Spleen (tissue), 11 donors: ENCODE measurements at regions not wholly inside any gene's neighbourhood (a gene's known extent, or its start where the extent isn't known, plus 50 kb on each side); places are given as distances from the start of the nearest gene placed in this dataset.
"Not testable (repeated sequence)": the region's sequence is repeated elsewhere in the genome, so short reads cannot be mapped to it uniquely, and the experiment has no call there.

ENCODE experiments used
- DNase-seq: peaks from one replicate; pipeline ENCODE4 v3.0.0-alpha.2; 2020
- H3K27ac ChIP-seq, 8 donors: fragments of 200-600 bp; sonication (generic) in 7 of 8; 1 replicate in 4 of 8; 2 replicates in 4 of 8; pipeline versions ENCODE4 v1.5.0 to v1.8.0; 2016 to 2021; ENCODE audit warnings: inconsistent platforms in 4 of 8, mild to moderate bottlenecking in 4 of 8, moderate library complexity in 1 of 8
- H3K27me3 ChIP-seq, 7 donors: fragments of 200-600 bp; sonication (generic) in 6 of 7; replicated peaks in 1 of 7; 1 replicate in 4 of 7; 2 replicates in 3 of 7; pipeline versions ENCODE4 v1.5.0 to v1.8.0; 2016 to 2021; ENCODE audit warnings: inconsistent platforms in 3 of 7, mild to moderate bottlenecking in 1 of 7
- H3K36me3 ChIP-seq, 6 donors: fragments of 200-600 bp; sonication (generic) in 5 of 6; 1 replicate in 4 of 6; 2 replicates in 2 of 6; pipeline versions ENCODE4 v1.5.0 to v1.8.0; 2016 to 2021; ENCODE audit warnings: inconsistent platforms in 2 of 6
- H3K4me1 ChIP-seq, 6 donors: fragments of 200-600 bp; sonication (generic) in 5 of 6; 1 replicate in 3 of 6; 2 replicates in 3 of 6; pipeline versions ENCODE4 v1.5.0 to v1.8.0; 2016 to 2021; ENCODE audit warnings: inconsistent platforms in 3 of 6
- H3K4me3 ChIP-seq, 8 donors: fragments of 200-600 bp; sonication (generic) in 7 of 8; 1 replicate in 4 of 8; 2 replicates in 4 of 8; pipeline versions ENCODE4 v1.5.0 to v1.8.0; 2016 to 2021; ENCODE audit warnings: inconsistent platforms in 4 of 8, mild to moderate bottlenecking in 4 of 8, moderate library complexity in 2 of 8
- H3K9me3 ChIP-seq, 8 donors: fragments of 200-600 bp; sonication (generic) in 7 of 8; 1 replicate in 4 of 8; 2 replicates in 4 of 8; pipeline versions ENCODE4 v1.5.0 to v1.8.0; 2016 to 2021; ENCODE audit warnings: inconsistent platforms in 4 of 8
- CTCF ChIP-seq, 11 experiments: fragments of 200-600 bp in 7 of 11; fragments of 450-650 bp in 4 of 11; sonication (generic) in 4 of 11; IDR thresholded peaks in 8 of 11; conservative IDR thresholded peaks in 3 of 11; 1 replicate in 7 of 11; 2 replicates in 4 of 11; pipeline versions ENCODE4 v1.4.0 to v1.8.0; 2016 to 2021; ENCODE audit warnings: antibody characterized with exemption in 11 of 11, inconsistent platforms in 4 of 11, mild to moderate bottlenecking in 1 of 11
- POLR2A ChIP-seq, 3 donors: fragments of 450-650 bp; IDR thresholded peaks; one replicate each; pipeline ENCODE4 v1.5.1; 2017; ENCODE audit warnings: antibody characterized with exemption in 3 of 3, mild to moderate bottlenecking in 1 of 3
- POLR2AphosphoS5 ChIP-seq, 3 donors: sonication (generic); formaldehyde crosslinking; IDR thresholded peaks; one replicate each; pipeline ENCODE4 v1.5.1; 2017; ENCODE audit warnings: antibody characterized with exemption in 3 of 3
- WGBS, 5 donors: extraction: QIAGEN DNeasy Blood & Tissue Kit in 3 of 5; methylation state at CpG; one replicate each; pipeline versions ENCODE4 v1.1.5 to v1.1.7; 2013 to 2018; 5-methylcytosine and 5-hydroxymethylcytosine counted together
- intact Hi-C: fragments of 100-400 bp; cut with DNase I; formaldehyde crosslinking; loops from one replicate; pipeline ENCODE4 v1.15.0; 2023; ENCODE audit warnings: low total_unique reads
- donor health status: healthy with polysubstance abuse.
- donor health status: DM: no; HTN: no; CAD: no; lungs with moderate emphysema.
- donor health status: DM: no; HTN: no; CAD: no.
- donor health status: Bipolar disorder and iron deficiency.
- donor health status: healthy.
- donor health status: DM: no; HTN: no; CAD: no.
- donor health status: DM: yes; HTN: yes; CAD: no.

GRCh38 chr5:106784846-106785245 lies 885.9 kb downstream of the EFNA5 start:
- 93 to 98% (median 98%) methylated on average over 1 of the region's 1 CpG for WGBS, 5 donors

GRCh38 chr5:106780355-106780754 lies 890.4 kb downstream of the EFNA5 start:
- Histone ChIP-seq H3K4me1 (no peaks in the 10 kb centered on the region), H3K27me3 (no peaks in the 10 kb centered on the region), H3K27ac (no peak overlapping the region), H3K36me3 (no peaks in the 10 kb centered on the region), H3K9me3 (no peaks in the 10 kb centered on the region), H3K4me3 (no peak overlapping the region)
- no peak for DNase-seq
- intact Hi-C loops = no loop called here
- WGBS, 5 donors = 77 to 90% (median 88%) methylated on average over 2 of the region's 2 CpGs
- TF ChIP-seq POLR2A (IDR thresholded peaks at IDR 0.05) (no peak), POLR2AphosphoS5 (IDR thresholded peaks at IDR 0.05) (no peak), CTCF (IDR thresholded peaks at IDR 0.05 in 8 of 11, conservative IDR thresholded peaks at IDR 0.05 in 3 of 11) (no peak)

More at GRCh38 chr5:106784846-106785245, 885.9 kb downstream of the EFNA5 start:
- TF ChIP-seq POLR2AphosphoS5 (IDR thresholded peaks at IDR 0.05) = no peak
- TF ChIP-seq POLR2A (IDR thresholded peaks at IDR 0.05) = no peak
- no peak for TF ChIP-seq CTCF (IDR thresholded peaks at IDR 0.05 in 8 of 11, conservative IDR thresholded peaks at IDR 0.05 in 3 of 11)
- Histone ChIP-seq H3K9me3 (no peaks in the 10 kb centered on the region), H3K4me3 (no peak overlapping the region), H3K27me3 (no peaks in the 10 kb centered on the region), H3K36me3 (no peaks in the 10 kb centered on the region), H3K4me1 (no peaks in the 10 kb centered on the region), H3K27ac (no peak overlapping the region)
- DNase-seq = no peak
- intact Hi-C loops = no loop called here

- H3K9me3 ChIP-seq, H3K4me3 ChIP-seq, intact Hi-C loops, H3K27me3 ChIP-seq, H3K36me3 ChIP-seq, H3K4me1 ChIP-seq, H3K27ac ChIP-seq: not testable (repeated sequence)
- 83 to 94% (median 88%) methylated on average over 5 to 6 of the region's 6 CpGs for WGBS, 5 donors
- peak; percentile 45 for DNase-seq
Measured at GRCh38 chr5:106776515-106776914, 894.2 kb downstream of the EFNA5 start.

GRCh38 chr5:106768392-106768791 lies 902.3 kb downstream of the EFNA5 start:
- H3K4me3 ChIP-seq = no peak overlapping the region
- H3K36me3 ChIP-seq = no peaks in the 10 kb centered on the region
- TF ChIP-seq CTCF (IDR thresholded peaks at IDR 0.05 in 8 of 11, conservative IDR thresholded peaks at IDR 0.05 in 3 of 11) = no peak
- TF ChIP-seq POLR2A (IDR thresholded peaks at IDR 0.05) = no peak
- no peak for TF ChIP-seq POLR2AphosphoS5 (IDR thresholded peaks at IDR 0.05)
- no peak for DNase-seq
- H3K4me1 ChIP-seq = no peaks in the 10 kb centered on the region
- no peaks in the 10 kb centered on the region for H3K27me3 ChIP-seq
- H3K27ac ChIP-seq = no peak overlapping the region
- 68 to 86% (median 72%) methylated on average over 4 of the region's 4 CpGs for WGBS, 5 donors
- no peaks in the 10 kb centered on the region for H3K9me3 ChIP-seq
- intact Hi-C loops = no loop called here

GRCh38 chr5:106766916-106767315 lies 903.8 kb downstream of the EFNA5 start:
- Histone ChIP-seq H3K27me3 (no peaks in the 10 kb centered on the region), H3K4me1 (no peaks in the 10 kb centered on the region), H3K4me3 (no peak overlapping the region), H3K36me3 (no peaks in the 10 kb centered on the region), H3K27ac (no peak overlapping the region), H3K9me3 (no peaks in the 10 kb centered on the region)
- TF ChIP-seq CTCF (IDR thresholded peaks at IDR 0.05 in 8 of 11, conservative IDR thresholded peaks at IDR 0.05 in 3 of 11) = no peak
- no peak for TF ChIP-seq POLR2A (IDR thresholded peaks at IDR 0.05)
- intact Hi-C loops = no loop called here
- no peak for DNase-seq
- WGBS, 5 donors = 91 to 98% (median 93%) methylated on average over 2 of the region's 2 CpGs
